Mesothelial cell of epicardium (in vitro differentiated cells): ENCODE measurements at regions not wholly inside any gene's neighbourhood (a gene's known extent, or its start where the extent isn't known, plus 50 kb on each side); places are given as distances from the start of the nearest gene placed in this dataset.
"Not testable (repeated sequence)": the region's sequence is repeated elsewhere in the genome, so short reads cannot be mapped to it uniquely, and the experiment has no call there.

Source experiments
- DNase-seq, 2 experiments: peaks; one replicate each; pipeline ENCODE4 v3.0.0; 2021; ENCODE audit warnings: low spot score in 2 of 2; ENCODE audit not compliant: unreplicated experiment in 2 of 2
- H3K27ac Mint-ChIP-seq: 2 replicates; pipeline ENCODE4 v1.8.0; 2021; ENCODE audit warnings: mixed read lengths
- H3K27me3 Mint-ChIP-seq: 2 replicates; pipeline ENCODE4 v1.8.0; 2021; ENCODE audit warnings: low read depth, mixed read lengths
- H3K36me3 Mint-ChIP-seq: 2 replicates; pipeline ENCODE4 v1.8.0; 2021; ENCODE audit warnings: mixed read lengths
- H3K4me1 Mint-ChIP-seq: 2 replicates; pipeline ENCODE4 v1.8.0; 2021; ENCODE audit warnings: mixed read lengths
- H3K4me3 Mint-ChIP-seq: 2 replicates; pipeline ENCODE4 v1.8.0; 2021; ENCODE audit warnings: mild to moderate bottlenecking, moderate library complexity, mixed read lengths
- H3K9me3 Mint-ChIP-seq: 2 replicates; pipeline ENCODE4 v1.8.0; 2021; ENCODE audit warnings: mixed read lengths
- TF ChIP-seq, protein P1 (sequence below): fragments of 200-600 bp; sonication (generic); IDR thresholded peaks from one replicate; pipeline ENCODE4 v1.5.0; 2021; ENCODE audit warnings: antibody characterized with exemption; ENCODE audit not compliant: unreplicated experiment

DNA sequence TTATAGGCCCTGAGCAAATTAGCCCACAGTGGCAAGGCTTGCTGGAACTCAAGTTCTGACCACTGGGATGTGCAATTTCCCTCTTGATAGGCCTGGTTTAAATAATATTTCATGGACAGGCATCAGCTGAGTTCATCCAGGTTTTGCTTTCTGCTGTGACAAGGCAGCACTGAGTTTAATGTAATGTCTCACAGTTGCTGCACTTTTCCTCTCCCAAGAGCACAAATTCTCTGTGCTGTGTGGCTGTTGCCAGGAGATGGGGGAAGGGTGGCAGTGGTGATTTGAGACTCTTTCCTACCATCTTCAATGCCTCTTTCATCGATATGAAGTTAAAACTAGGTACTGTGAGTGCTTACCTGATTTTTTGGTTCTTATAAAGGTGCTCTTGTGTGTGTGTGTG is 272.8 kb upstream of the STXBP6 start:
- TF ChIP-seq, protein P1, sequence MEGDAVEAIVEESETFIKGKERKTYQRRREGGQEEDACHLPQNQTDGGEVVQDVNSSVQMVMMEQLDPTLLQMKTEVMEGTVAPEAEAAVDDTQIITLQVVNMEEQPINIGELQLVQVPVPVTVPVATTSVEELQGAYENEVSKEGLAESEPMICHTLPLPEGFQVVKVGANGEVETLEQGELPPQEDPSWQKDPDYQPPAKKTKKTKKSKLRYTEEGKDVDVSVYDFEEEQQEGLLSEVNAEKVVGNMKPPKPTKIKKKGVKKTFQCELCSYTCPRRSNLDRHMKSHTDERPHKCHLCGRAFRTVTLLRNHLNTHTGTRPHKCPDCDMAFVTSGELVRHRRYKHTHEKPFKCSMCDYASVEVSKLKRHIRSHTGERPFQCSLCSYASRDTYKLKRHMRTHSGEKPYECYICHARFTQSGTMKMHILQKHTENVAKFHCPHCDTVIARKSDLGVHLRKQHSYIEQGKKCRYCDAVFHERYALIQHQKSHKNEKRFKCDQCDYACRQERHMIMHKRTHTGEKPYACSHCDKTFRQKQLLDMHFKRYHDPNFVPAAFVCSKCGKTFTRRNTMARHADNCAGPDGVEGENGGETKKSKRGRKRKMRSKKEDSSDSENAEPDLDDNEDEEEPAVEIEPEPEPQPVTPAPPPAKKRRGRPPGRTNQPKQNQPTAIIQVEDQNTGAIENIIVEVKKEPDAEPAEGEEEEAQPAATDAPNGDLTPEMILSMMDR, result no peak
- DNase-seq, result no peak
- H3K36me3 Mint-ChIP-seq, result no peaks in the 10 kb centered on the region
- H3K27me3 Mint-ChIP-seq, result no peaks in the 10 kb centered on the region
- H3K9me3 Mint-ChIP-seq, result peaks cover 66% of the 10 kb centered on the region
- H3K27ac Mint-ChIP-seq, result no peak overlapping the region
- no peaks in the 10 kb centered on the region for H3K4me1 Mint-ChIP-seq
- H3K4me3 Mint-ChIP-seq, result no peak overlapping the region

DNA sequence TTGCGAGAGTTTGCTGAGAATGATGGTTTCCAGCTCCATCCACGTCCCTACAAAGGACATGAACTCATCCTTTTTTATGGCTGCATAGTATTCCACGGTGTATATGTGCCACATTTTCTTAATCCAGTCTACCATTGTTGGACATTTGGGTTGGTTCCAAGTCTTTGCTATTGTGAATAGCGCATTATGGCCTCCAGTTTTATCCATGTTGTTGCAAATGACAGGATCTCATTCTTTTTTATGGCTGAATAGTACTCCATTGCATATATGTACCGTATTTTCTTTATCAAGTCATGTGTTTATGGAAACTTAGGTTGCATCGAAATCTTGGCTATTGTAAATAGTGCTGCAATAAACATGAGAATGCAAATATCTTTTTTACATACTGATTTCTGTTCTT is 266.1 kb upstream of the STXBP6 start:
- DNase-seq, H3K27me3 Mint-ChIP-seq, H3K27ac Mint-ChIP-seq, H3K36me3 Mint-ChIP-seq, H3K4me3 Mint-ChIP-seq, H3K4me1 Mint-ChIP-seq: not testable (repeated sequence)
- H3K9me3 Mint-ChIP-seq, result peaks cover 77% of the 10 kb centered on the region

DNA sequence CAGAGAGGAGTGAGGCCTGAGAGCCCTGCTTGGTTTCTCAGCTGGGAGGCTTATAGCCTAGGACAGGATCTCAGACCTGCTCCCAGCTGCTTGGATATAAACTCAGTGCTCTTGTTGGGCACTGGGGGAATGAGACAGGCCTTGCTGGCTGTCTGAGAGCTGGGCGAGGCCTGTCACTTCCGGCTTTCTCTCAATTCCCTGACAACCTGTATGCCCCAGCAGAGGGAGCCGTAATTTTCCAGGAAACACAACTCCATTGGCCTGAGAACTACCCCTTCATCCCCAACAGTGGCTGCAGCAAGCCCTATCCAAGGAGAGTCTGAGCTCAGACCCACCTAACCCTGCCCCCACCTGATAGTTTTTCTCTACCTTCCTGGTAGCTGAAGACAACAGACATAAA is 258.3 kb upstream of the STXBP6 start:
- Mint-ChIP-seq H3K9me3 (peaks cover 66% of the 10 kb centered on the region), H3K4me1 (no peaks in the 10 kb centered on the region), H3K36me3 (no peaks in the 10 kb centered on the region), H3K27ac (no peak overlapping the region), H3K4me3 (no peak overlapping the region), H3K27me3 (no peaks in the 10 kb centered on the region)
- no peak for DNase-seq
- TF ChIP-seq, protein P1, result no peak

DNA sequence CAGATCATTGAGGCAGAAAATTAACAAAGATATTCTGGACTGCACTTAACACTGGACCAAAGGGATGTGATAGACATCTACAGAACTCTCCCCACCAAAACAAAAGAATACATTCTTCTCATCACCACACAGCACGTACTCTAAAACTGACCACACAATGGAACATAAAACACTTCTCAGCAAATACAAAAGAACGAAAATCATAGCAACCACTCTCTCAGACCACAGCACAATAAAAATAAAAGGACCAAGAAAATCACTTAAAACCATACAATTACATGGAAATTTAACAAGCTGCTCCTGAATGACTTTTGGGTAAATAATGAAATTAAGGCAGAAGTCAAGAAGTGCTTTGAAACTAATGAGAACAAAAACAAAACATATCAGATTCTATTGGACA is 254.0 kb upstream of the STXBP6 start:
- no peaks in the 10 kb centered on the region for H3K27me3 Mint-ChIP-seq
- TF ChIP-seq, protein P1, result no peak
- H3K4me3 Mint-ChIP-seq, result no peak overlapping the region
- H3K9me3 Mint-ChIP-seq, result peaks cover 56% of the 10 kb centered on the region
- DNase-seq, result no peak
- no peaks in the 10 kb centered on the region for H3K4me1 Mint-ChIP-seq
- H3K36me3 Mint-ChIP-seq, result no peaks in the 10 kb centered on the region
- H3K27ac Mint-ChIP-seq, result no peak overlapping the region

DNA sequence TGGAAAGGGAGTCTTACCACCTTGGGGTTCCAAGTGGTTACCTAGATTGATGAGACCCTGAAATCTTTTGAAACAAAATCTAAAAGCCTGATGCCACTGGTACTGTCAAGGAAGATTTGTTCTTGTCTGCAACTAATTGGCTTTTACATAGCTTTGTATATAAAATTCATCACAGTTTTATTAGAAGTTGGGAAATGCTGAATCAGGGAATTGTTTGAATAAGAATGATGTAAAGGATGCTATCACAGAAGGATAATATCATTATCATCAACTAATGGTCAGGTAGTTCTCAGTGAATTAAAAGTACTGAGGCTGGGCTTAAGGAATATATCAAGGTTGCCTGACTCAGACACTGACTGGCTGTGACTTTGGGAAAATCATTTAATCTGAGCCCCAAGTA is 248.3 kb upstream of the STXBP6 start:
- Mint-ChIP-seq H3K36me3 (no peaks in the 10 kb centered on the region), H3K4me3 (no peak overlapping the region), H3K9me3 (peaks cover 53% of the 10 kb centered on the region), H3K4me1 (no peaks in the 10 kb centered on the region), H3K27ac (no peak overlapping the region), H3K27me3 (no peaks in the 10 kb centered on the region)
- DNase-seq, result no peak
- TF ChIP-seq, protein P1, result no peak

DNA sequence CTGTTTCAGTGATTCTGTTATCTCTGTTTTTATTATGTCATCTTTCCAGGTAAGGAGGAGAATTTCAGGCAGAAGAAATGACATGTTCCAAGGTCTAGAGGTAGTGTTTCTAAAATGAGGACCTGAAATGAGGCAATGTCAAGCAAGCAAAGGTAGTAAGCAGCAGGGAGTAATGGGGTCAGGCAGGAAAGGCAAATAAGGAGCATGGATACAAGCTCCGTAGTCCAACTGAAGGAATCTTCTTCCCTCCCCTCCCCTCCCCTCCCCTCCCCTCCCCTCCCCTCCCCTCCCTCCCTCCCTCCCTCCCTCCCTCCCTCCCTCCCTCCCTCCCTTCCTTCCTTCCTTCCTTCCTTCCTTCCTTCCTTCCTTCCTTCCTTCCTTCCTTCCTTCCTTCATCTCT is 240.2 kb upstream of the STXBP6 start:
- H3K27ac Mint-ChIP-seq, H3K27me3 Mint-ChIP-seq, DNase-seq, H3K36me3 Mint-ChIP-seq, H3K4me3 Mint-ChIP-seq, H3K4me1 Mint-ChIP-seq: not testable (repeated sequence)
- peaks cover 63% of the 10 kb centered on the region for H3K9me3 Mint-ChIP-seq

DNA sequence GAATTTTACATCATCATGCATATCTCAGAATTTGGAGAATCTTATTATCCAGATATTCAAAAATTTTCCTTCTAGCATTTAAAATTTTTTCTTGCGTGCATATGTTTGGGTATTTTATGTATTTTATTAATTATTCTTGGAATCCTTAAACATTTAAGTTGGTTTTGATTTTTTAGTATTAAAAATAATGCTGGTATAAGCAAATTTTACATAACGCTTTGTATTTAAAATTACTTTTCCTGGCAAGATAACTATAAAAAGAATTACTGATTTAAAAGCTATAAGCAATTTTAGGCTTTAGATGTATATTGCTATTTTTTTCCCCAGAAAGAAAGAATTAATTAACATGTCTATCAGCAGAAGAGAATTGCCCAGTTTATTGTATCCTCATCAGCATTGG is 224.6 kb upstream of the STXBP6 start:
- H3K36me3 Mint-ChIP-seq, result no peaks in the 10 kb centered on the region
- H3K4me3 Mint-ChIP-seq, result no peak overlapping the region
- peaks cover 51% of the 10 kb centered on the region for H3K9me3 Mint-ChIP-seq
- DNase-seq, result no peak
- TF ChIP-seq, protein P1, result no peak
- no peaks in the 10 kb centered on the region for H3K27me3 Mint-ChIP-seq
- no peaks in the 10 kb centered on the region for H3K4me1 Mint-ChIP-seq
- H3K27ac Mint-ChIP-seq, result no peak overlapping the region
